Breast epithelium (tissue), 4 donors: ENCODE measurements at regions not wholly inside any gene's neighbourhood (a gene's known extent, or its start where the extent isn't known, plus 50 kb on each side); places are given as distances from the start of the nearest gene placed in this dataset.

ENCODE experiments used
- DNase-seq, 2 donors: peaks; one replicate each; pipeline ENCODE4 v3.0.0-alpha.2; 2019; ENCODE audit warnings: low spot score in 2 of 2
- H3K27ac ChIP-seq, 2 donors: fragments of 200-600 bp; sonication (generic) in 1 of 2; one replicate each; pipeline ENCODE4 v1.5.1; 2016 to 2019; ENCODE audit warnings: mild to moderate bottlenecking in 1 of 2
- H3K27me3 ChIP-seq, 2 donors: fragments of 200-600 bp; sonication (generic) in 1 of 2; one replicate each; pipeline versions ENCODE4 v1.5.1 to v1.6.0; 2017 to 2019; ENCODE audit warnings: control low read depth in 1 of 2, mild to moderate bottlenecking in 1 of 2
- H3K36me3 ChIP-seq: fragments of 200-600 bp; one replicate; pipeline ENCODE4 v1.5.1; 2019
- H3K4me1 ChIP-seq, 2 donors: fragments of 200-600 bp; sonication (generic); one replicate each; pipeline ENCODE4 v1.5.1; 2016 to 2019; ENCODE audit warnings: control low read depth in 1 of 2
- H3K4me3 ChIP-seq, 3 donors: fragments of 200-600 bp; sonication (generic); 1 replicate in 2 of 3; 2 replicates in 1 of 3; pipeline ENCODE4 v1.5.1; 2016 to 2019; ENCODE audit warnings: mild to moderate bottlenecking in 3 of 3, moderate library complexity in 2 of 3
- H3K9me3 ChIP-seq, 2 donors: fragments of 200-600 bp; sonication (generic) in 1 of 2; one replicate each; pipeline ENCODE4 v1.5.1; 2016 to 2019; ENCODE audit warnings: control low read depth in 1 of 2
- CTCF ChIP-seq, 3 donors: fragments of 450-650 bp; IDR thresholded peaks; one replicate each; pipeline ENCODE4 v1.5.1; 2016 to 2017; ENCODE audit warnings: antibody characterized with exemption in 3 of 3, mild to moderate bottlenecking in 3 of 3, moderate library complexity in 3 of 3
- POLR2A ChIP-seq: fragments of 450-650 bp; IDR thresholded peaks from one replicate; pipeline ENCODE4 v1.6.1; 2016; ENCODE audit warnings: antibody characterized with exemption, mild to moderate bottlenecking, moderate library complexity
- POLR2AphosphoS5 ChIP-seq, 3 donors: sonication (generic); formaldehyde crosslinking; IDR thresholded peaks; one replicate each; pipeline ENCODE4 v1.6.1; 2017; ENCODE audit warnings: antibody characterized with exemption in 3 of 3
- intact Hi-C: fragments of 100-400 bp; cut with DNase I; formaldehyde crosslinking; loops from one replicate; pipeline ENCODE4 v1.15.1; 2023; ENCODE audit warnings: low total_unique reads

DNA sequence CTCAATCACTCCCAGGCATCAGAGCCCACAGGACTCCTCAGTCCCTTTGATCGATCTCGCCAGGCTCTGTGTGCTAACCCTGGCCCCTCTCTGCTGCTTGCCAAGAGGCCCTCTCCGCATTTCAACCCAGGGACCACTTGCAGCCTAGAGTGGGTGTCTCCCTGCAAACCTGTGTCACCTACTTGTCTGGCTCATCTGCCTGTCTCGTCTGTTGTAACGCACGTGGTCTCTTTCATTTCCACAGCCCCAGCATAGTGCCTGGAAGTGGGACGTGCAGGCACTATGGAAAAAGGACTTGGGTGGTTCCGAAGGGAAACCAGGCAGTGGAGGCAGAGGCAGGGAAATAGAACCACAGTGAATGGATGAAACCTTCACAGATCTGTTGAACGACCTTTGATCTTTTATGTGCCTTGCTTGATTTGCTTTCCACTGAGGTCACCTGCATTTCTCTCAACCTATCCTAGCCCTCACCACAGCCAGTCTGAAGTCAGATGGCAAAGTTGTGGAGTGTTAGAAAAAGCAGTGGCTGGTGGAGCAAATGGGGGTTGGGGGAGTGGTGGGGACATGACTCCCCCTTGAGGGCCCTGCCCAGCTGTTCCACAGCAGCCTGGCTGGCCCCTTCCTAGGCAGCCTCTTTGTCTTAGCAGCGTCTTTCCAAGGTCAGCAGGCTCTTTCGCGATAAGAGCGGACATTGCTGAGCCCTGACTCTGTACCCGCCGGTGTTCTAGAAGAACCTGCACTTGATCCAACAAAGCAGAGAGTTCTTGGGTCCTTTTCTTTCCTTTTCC lies 55.8 kb upstream of the TAGAP start:
- H3K9me3 ChIP-seq, result no peaks in the 10 kb centered on the region
- no peaks in the 10 kb centered on the region for H3K36me3 ChIP-seq
- no peak overlapping the region for H3K27ac ChIP-seq
- H3K27me3 ChIP-seq, result no peaks in the 10 kb centered on the region
- intact Hi-C loops, result no loop called here
- no peak overlapping the region for H3K4me3 ChIP-seq
- peaks cover 3 to 12% of the 10 kb centered on the region in 2 donors for H3K4me1 ChIP-seq
- DNase-seq, result no peak
- TF ChIP-seq POLR2A (no peak), POLR2AphosphoS5 (IDR thresholded peaks at IDR 0.05) (no peak), CTCF (IDR thresholded peaks at IDR 0.05) (no peak)

DNA sequence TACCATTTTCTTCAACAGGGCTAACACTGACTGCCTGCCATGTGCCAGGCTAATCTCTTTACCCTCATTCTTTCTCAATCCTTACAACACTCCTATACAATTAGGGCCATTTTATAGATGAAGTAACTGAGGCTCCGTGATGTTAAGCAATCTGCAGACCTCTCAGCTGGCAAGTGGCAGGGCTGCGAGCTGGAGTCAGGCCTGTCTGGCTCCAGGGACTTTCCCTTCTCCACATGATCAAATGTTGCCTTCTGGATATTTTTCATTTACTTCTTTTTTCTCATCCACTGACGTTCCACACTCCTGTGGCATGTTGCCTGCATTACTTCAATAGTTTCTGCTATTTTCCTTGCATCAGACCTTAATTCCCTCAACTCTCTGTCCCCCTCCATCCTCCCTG lies 55.2 kb upstream of the TAGAP start:
- Histone ChIP-seq H3K36me3 (no peaks in the 10 kb centered on the region), H3K27me3 (no peaks in the 10 kb centered on the region), H3K4me1 (peaks cover 3 to 6% of the 10 kb centered on the region in 2 donors), H3K9me3 (no peaks in the 10 kb centered on the region), H3K4me3 (no peak overlapping the region), H3K27ac (no peak overlapping the region)
- TF ChIP-seq POLR2A, result no peak
- no peak for TF ChIP-seq CTCF (IDR thresholded peaks at IDR 0.05)
- TF ChIP-seq POLR2AphosphoS5 (IDR thresholded peaks at IDR 0.05), result no peak
- intact Hi-C loops, result no loop called here
- no peak for DNase-seq

- H3K9me3 ChIP-seq, result no peaks in the 10 kb centered on the region
- no peak for DNase-seq
- TF ChIP-seq POLR2A (no peak), CTCF (IDR thresholded peaks at IDR 0.05) (no peak), POLR2AphosphoS5 (IDR thresholded peaks at IDR 0.05) (no peak)
- H3K4me3 ChIP-seq, result no peak overlapping the region
- H3K27me3 ChIP-seq, result no peaks in the 10 kb centered on the region
- intact Hi-C loops, result no loop called here
- H3K27ac ChIP-seq, result peak overlapping the region; percentile 45 to 48
- no peaks in the 10 kb centered on the region for H3K36me3 ChIP-seq
- H3K4me1 ChIP-seq, result peaks cover 0 to under 1% of the 10 kb centered on the region in 2 donors
These were observed 54.5 kb upstream of the TAGAP start for GRCh38 chr6:159099276-159099675.

DNA sequence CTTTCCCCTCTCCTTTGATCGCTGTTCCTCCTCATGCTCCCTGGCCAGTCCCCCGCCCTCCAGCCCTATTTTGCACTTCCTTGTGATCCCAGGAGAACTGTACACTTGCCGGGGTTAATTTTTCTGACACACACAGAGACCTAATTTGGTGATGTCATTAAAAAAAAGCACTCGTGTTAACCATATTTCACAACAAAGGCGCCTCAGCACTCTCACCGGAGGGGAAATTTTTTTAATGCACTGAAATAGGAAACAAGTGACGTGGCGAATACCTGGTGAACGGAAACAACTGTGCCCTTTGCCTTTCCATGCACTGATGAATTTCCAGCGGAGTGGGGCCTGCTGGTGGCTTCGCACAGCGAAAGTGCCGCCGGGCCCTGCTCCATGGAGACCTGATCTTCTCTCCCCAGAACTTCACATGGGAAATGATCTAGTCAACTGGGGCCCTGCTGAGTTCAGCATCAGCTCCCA lies 53.9 kb upstream of the TAGAP start:
- intact Hi-C loops, result no loop called here
- H3K9me3 ChIP-seq, result no peaks in the 10 kb centered on the region
- DNase-seq, result peak in 1 of 2 donors; percentile 57
- H3K27me3 ChIP-seq, result no peaks in the 10 kb centered on the region
- H3K36me3 ChIP-seq, result no peaks in the 10 kb centered on the region
- no peaks in the 10 kb centered on the region for H3K4me1 ChIP-seq
- TF ChIP-seq POLR2AphosphoS5 (IDR thresholded peaks at IDR 0.05) (peak in 1 of 3 donors; percentile 23), POLR2A (no peak)
- peak overlapping the region; percentile 45 to 48 for H3K27ac ChIP-seq
- no peak overlapping the region for H3K4me3 ChIP-seq

DNA sequence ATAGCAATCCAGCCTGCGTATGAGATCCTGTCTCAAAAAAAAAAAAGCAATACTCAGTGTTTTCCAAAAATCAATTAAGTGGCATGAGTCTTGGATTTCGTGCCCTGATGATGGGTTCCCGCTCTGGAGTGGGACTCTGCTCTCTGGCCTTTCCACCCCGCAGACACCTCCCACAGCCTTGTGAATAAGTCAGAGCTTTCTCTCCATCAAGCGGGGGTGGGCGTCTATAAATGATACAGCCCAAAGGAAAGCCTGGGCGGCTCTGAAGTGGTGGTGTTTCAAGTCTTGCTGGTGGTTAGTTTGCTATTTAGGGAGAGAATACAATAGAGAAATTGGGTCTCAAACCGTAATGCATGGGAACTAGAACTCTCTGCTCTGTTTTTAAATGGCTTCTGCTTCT lies 52.5 kb upstream of the TAGAP start:
- Histone ChIP-seq H3K36me3 (no peaks in the 10 kb centered on the region), H3K27ac (no peak overlapping the region), H3K27me3 (no peaks in the 10 kb centered on the region), H3K4me1 (no peaks in the 10 kb centered on the region), H3K9me3 (no peaks in the 10 kb centered on the region), H3K4me3 (no peak overlapping the region)
- intact Hi-C loops, result no loop called here
- no peak for TF ChIP-seq CTCF (IDR thresholded peaks at IDR 0.05)
- TF ChIP-seq POLR2A, result no peak
- no peak for TF ChIP-seq POLR2AphosphoS5 (IDR thresholded peaks at IDR 0.05)
- no peak for DNase-seq
